Testis (tissue), 2 donors: ENCODE measurements at regions not wholly inside any gene's neighbourhood (a gene's known extent, or its start where the extent isn't known, plus 50 kb on each side); places are given as distances from the start of the nearest gene placed in this dataset.

ENCODE experiments used
- DNase-seq: peaks from one replicate; pipeline ENCODE4 v3.0.0-alpha.2; 2019
- H3K27ac ChIP-seq, 2 donors: fragments of 200-600 bp; sonication (generic); one replicate each; pipeline ENCODE4 v1.5.1; 2019
- H3K27me3 ChIP-seq: fragments of 200-600 bp; sonication (generic); one replicate; pipeline ENCODE4 v1.5.1; 2019
- H3K36me3 ChIP-seq: fragments of 200-600 bp; sonication (generic); one replicate; pipeline ENCODE4 v1.5.1; 2017; ENCODE audit warnings: low read depth; ENCODE audit errors: missing control alignments
- H3K4me1 ChIP-seq: fragments of 200-600 bp; sonication (generic); one replicate; pipeline ENCODE4 v1.5.1; 2019
- H3K4me3 ChIP-seq, 2 donors: fragments of 200-600 bp; sonication (generic); one replicate each; pipeline ENCODE4 v1.5.1; 2017 to 2019
- H3K9me3 ChIP-seq: fragments of 200-600 bp; sonication (generic); one replicate; pipeline ENCODE4 v1.5.1; 2017
- POLR2A ChIP-seq: fragments of 450-650 bp; IDR thresholded peaks from one replicate; pipeline ENCODE4 v1.6.1; 2017; ENCODE audit warnings: antibody characterized with exemption, mild to moderate bottlenecking, moderate library complexity
- WGBS, 2 donors: methylation state at CpG; one replicate each; pipeline ENCODE4 v1.1.5; 2018; 5-methylcytosine and 5-hydroxymethylcytosine counted together
- intact Hi-C: fragments of 100-400 bp; cut with DNase I; formaldehyde crosslinking; loops from one replicate; pipeline ENCODE4 v1.15.1; 2023; ENCODE audit warnings: low total_unique reads
- TF ChIP-seq, protein P1 (sequence below), 3 experiments: fragments of 450-650 bp in 2 of 3; fragments of 200-600 bp in 1 of 3; sonication (generic) in 1 of 3; IDR thresholded peaks; one replicate each; pipeline ENCODE4 v1.5.1; 2016 to 2019; ENCODE audit warnings: antibody characterized with exemption in 3 of 3, mild to moderate bottlenecking in 2 of 3, moderate library complexity in 1 of 3

DNA sequence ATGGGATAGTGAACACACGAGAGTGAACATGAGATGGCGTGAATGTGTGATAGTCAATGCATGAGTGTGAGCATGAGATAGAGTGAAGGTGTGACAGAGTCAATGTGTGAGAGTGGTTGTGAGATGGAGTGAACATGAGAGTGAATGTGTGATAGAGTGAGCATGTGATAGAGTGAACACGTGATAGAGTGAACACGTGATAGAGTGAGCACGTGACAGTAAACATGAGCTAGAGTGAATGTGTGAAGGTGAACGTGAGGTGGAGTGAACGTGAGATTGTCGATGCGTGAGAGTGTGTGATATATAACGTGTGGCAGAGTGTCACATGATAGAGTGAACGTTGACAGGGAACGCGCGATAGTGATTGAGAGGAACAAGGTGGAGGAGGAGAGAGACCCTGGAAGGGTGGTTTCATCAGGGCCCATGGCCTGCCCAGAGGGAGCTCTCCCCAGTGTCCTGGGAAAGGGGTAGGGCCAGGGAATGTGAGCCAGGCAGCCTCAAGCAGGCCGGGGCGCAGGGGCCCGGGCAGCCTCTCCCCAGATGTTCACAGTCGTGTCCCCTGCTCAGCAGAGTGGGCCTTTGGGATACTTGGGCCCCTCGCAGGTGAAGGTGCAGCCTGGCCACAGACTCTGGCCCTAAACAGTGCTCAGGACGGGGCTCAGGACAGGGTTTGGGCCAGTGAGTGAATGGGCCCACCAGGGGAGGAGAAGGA lies 516.9 kb downstream of the EIPR1 start:
- no peak overlapping the region for H3K27ac ChIP-seq
- intact Hi-C loops: no loop called here
- WGBS, 2 donors: 89 to 96% methylated on average over 18 to 20 of the region's 20 CpGs
- no peaks in the 10 kb centered on the region for H3K4me1 ChIP-seq
- H3K27me3 ChIP-seq: no peaks in the 10 kb centered on the region
- DNase-seq: no peak
- no peaks in the 10 kb centered on the region for H3K9me3 ChIP-seq
- H3K36me3 ChIP-seq: no peaks in the 10 kb centered on the region
- TF ChIP-seq POLR2A: no peak
- TF ChIP-seq, protein P1, sequence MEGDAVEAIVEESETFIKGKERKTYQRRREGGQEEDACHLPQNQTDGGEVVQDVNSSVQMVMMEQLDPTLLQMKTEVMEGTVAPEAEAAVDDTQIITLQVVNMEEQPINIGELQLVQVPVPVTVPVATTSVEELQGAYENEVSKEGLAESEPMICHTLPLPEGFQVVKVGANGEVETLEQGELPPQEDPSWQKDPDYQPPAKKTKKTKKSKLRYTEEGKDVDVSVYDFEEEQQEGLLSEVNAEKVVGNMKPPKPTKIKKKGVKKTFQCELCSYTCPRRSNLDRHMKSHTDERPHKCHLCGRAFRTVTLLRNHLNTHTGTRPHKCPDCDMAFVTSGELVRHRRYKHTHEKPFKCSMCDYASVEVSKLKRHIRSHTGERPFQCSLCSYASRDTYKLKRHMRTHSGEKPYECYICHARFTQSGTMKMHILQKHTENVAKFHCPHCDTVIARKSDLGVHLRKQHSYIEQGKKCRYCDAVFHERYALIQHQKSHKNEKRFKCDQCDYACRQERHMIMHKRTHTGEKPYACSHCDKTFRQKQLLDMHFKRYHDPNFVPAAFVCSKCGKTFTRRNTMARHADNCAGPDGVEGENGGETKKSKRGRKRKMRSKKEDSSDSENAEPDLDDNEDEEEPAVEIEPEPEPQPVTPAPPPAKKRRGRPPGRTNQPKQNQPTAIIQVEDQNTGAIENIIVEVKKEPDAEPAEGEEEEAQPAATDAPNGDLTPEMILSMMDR (IDR thresholded peaks at IDR 0.05): no peak
- H3K4me3 ChIP-seq: no peak overlapping the region

DNA sequence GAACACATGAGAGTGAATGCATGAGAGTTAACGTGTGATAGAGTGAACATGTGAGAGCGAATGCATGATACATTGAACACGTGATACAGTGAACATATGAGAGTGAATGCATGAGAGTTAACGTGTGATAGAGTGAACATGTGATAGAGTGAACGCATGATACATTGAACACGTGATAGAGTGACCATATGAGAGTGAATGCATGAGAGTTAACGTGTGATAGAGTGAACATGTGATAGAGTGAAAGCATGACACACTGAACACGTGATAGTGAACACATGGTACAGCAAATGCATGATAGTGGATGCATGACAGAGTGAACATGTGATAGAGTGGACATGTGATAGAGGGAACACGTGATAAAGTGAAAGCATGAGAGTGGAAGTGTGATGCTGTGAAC lies 517.9 kb downstream of the EIPR1 start:
- Histone ChIP-seq H3K9me3 (no peaks in the 10 kb centered on the region), H3K4me3 (no peak overlapping the region), H3K27me3 (no peaks in the 10 kb centered on the region), H3K36me3 (no peaks in the 10 kb centered on the region), H3K27ac (no peak overlapping the region), H3K4me1 (no peaks in the 10 kb centered on the region)
- 90% methylated on average over 9 of the region's 9 CpGs for WGBS, 2 donors
- no peak for DNase-seq
- intact Hi-C loops: no loop called here
- TF ChIP-seq, protein P1 (IDR thresholded peaks at IDR 0.05): no peak
- no peak for TF ChIP-seq POLR2A

DNA sequence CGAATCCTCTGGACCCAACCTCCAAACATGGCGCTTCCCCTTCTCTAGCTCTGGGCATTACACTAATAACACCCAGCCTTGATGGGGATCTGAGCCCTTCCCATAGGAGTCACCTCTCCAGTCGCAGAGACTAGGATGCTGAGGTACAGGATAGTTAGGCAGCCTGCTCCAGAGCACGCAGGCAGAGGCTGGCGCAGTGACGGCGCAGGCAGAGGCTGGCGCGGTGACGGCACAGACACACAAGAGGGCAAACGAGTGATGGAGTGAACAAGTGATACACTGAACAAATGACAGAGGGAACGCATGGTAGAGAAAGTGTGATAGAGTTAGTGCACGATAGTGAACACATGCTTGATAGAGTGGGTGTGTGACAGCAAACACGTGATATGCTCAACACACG lies 518.5 kb downstream of the EIPR1 start:
- Histone ChIP-seq H3K27me3 (no peaks in the 10 kb centered on the region), H3K4me3 (no peak overlapping the region), H3K9me3 (no peaks in the 10 kb centered on the region), H3K36me3 (no peaks in the 10 kb centered on the region), H3K4me1 (no peaks in the 10 kb centered on the region), H3K27ac (no peak overlapping the region)
- TF ChIP-seq, protein P1 (IDR thresholded peaks at IDR 0.05): no peak
- TF ChIP-seq POLR2A: no peak
- intact Hi-C loops: no loop called here
- DNase-seq: no peak
- 94 to 96% methylated on average over 15 of the region's 15 CpGs for WGBS, 2 donors

DNA sequence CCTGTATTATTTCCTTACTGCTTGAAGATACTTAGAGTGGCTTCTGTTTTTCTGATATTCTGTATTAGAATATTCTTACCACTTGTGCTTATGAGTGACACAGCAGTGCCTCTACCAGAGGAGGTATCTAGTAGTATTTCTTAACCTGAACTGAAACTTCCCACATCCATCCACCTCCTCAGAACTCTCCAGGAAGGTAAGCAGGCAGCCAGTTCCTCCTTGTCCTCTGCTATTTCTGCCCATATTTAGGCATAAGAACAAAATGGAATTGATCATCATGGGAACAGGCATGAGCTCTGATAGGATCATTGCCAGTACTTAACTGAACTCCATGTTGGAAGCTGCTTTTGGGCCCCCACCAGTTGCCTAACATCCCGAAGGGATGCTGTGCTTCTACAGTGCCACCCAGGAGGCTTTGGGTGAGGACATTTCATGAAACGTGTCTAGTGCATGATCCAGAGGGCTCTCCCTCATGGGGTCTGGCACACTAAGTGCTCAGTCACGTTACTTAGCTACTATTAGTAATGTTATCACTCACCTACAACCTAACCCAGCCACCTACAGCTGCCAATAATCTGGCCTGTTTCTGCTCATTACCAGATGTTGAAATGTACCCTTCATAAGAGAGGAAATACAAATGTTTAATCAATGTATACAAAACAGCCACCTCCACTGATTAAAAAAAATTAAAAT lies 520.7 kb downstream of the EIPR1 start:
- no peaks in the 10 kb centered on the region for H3K27me3 ChIP-seq
- H3K4me3 ChIP-seq: no peak overlapping the region
- DNase-seq: no peak
- no peak for TF ChIP-seq POLR2A
- TF ChIP-seq, protein P1 (IDR thresholded peaks at IDR 0.05): no peak
- H3K4me1 ChIP-seq: no peaks in the 10 kb centered on the region
- intact Hi-C loops: no loop called here
- WGBS, 2 donors: 76 to 83% methylated on average over 3 of the region's 3 CpGs
- H3K27ac ChIP-seq: no peak overlapping the region
- no peaks in the 10 kb centered on the region for H3K36me3 ChIP-seq
- H3K9me3 ChIP-seq: no peaks in the 10 kb centered on the region
